Stimulated activated CD8-positive, alpha-beta memory T cell treated with anti-CD3 and anti-CD28 coated beads, Interleukin-4, amount 100 ng/mL, for 48 hours (primary cell): ENCODE measurements at regions not wholly inside any gene's neighbourhood (a gene's known extent, or its start where the extent isn't known, plus 50 kb on each side); places are given as distances from the start of the nearest gene placed in this dataset.
A peak's percentile ranks its signal among the peaks of the same experiment; 100 is the strongest.

Experiments
- DNase-seq: peaks from one replicate; pipeline ENCODE4 v3.0.0-alpha.2; 2020

DNA sequence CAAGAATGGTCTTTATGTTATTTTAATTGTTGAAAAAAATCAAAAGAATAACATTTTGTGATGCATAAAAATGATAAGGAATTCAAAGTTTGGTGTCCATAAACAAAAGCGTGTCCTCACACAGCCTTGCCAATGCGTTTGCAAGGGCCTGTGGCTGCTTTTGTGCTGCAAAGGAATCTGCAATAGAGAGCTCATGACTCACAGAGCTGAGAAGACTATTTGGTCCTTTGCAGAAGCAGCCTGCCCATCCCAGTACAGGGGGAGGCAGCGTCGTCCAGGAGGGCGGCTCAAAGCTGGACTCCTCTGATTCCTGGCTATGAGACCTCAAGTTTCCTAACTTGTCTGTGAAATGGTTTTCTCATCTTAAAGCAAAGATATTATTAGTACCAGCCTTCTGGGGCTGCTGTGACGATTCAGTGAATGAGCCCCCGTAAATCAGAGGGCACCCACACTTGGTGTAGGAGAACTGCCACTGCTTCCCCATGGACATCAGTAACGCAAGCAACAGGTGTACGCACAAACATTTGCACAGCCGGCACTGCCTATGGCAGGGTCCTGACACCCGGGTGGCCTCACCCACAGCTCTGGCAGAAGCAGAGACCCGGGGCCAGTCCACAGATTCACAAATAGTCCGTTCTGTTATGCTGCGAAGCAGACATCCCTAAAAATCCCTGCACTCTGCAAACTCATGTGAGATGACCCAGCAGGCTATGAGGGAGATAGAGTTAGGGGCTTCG is 70.6 kb upstream of the ASAP2 start:
- no peak for DNase-seq

GRCh38 chr2:9127316-9127715 is 79.3 kb upstream of the ASAP2 start:
- DNase-seq = no peak

DNA sequence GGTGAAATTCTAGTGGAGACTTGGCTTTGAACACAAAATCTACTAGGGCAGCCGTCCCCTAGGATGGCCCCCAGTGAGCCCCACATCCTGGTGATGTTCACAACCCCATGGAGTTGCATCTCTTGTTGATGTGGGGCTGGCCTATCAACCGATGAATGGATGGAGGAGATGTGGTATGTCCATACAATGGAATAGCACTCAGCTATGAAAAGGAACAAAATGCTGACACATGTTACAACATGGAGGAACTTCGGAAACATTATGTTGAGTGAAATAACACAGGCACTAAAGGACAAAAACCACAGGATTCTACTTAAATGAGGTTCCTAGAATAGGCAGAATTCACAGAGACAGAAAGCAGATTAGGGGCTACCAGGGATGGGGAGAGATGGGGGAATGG is 80.1 kb upstream of the ASAP2 start:
- DNase-seq = no peak

DNA sequence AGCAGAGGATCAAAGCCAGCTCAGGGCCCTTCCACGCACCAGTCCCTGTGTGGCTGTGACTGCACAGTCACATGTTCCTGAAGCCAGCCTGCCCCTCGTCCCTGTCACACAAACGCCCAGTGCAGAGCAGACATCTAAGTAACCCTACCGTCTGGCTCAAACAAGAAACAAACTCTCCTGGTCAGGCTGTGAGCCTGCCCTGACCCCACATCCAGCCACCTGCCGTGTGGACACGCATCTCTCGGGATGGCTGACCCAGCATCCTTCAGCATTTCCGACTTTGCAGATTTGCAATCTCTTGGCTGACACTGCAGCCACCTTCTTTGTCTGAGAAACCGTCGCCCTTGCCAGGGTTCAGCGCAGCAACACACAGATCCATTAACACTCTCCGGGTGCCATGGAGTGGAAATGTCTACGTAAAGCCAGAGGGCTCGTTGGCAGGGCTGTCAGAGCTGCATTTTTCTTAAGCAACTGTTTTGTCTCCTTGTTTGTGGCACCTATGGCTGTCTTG is 82.3 kb upstream of the ASAP2 start:
- no peak for DNase-seq

- DNase-seq = no peak
These were observed 83.5 kb upstream of the ASAP2 start for GRCh38 chr2:9123069-9123468.

DNA sequence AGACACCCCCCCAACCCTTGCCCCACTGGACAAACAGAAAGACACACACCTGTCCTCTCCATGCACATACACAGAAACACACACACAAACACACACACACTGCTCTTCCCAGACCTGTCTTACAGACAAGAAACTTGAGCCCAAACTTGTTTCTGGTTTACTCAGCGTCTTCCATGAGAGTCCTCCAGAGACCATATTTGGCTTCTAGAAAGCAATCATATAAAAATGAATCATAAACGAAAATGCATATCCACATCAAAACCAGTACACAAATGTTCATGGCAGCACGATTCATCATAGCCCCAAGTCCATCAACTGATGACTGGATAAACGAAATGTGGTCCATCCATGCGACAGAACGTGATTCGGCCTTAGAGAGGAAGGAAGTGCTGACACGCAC is 84.2 kb upstream of the ASAP2 start:
- no peak for DNase-seq

- no peak for DNase-seq
These were observed 88.1 kb upstream of the ASAP2 start for GRCh38 chr2:9118383-9118960.

DNA sequence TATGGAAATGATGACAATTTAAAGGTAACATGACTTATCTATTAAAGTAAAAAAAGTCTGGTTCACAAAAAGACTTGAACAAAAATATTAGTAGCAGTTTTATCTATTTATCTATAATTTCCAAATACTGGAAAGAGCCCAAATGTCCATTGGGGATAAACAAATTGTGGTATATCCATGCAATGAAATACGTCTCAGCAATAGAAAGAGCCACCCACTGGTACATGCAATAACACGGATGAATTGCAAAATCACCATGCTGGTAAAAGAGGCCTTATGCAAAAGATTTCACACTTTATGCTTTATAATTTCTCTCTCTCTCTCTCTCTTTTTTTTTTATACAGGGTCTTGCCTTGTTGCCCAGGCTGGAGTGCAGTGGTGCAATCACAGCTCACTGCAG is 91.4 kb upstream of the ASAP2 start:
- no peak for DNase-seq

GRCh38 chr2:9114458-9114857 is 92.2 kb upstream of the ASAP2 start:
- DNase-seq = no peak

- DNase-seq = no peak
These were observed 92.7 kb upstream of the ASAP2 start for GRCh38 chr2:9113916-9114315.

DNA sequence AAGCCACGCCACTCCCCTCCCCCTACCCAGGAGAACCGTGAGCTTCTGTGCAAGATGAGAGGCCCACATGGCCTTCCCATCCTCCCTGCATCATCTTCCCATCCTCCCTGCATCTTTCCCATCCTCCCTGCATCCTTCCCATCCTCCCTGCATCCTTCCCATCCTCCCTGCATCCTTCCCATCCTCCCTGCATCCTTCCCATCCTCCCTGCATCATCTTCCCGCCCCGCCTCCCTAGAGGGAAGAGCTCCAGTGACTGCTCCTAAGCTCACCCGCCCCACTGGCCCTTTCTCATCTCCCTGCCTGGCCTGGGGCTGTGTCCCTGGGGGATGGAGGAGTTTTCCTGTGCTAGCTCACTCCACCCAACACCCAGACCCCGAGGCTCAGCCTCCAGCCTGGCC is 93.3 kb upstream of the ASAP2 start:
- no peak for DNase-seq

- DNase-seq = no peak
These were observed 94.4 kb upstream of the ASAP2 start for GRCh38 chr2:9112079-9112721.

- DNase-seq = no peak
These were observed 95.6 kb upstream of the ASAP2 start for GRCh38 chr2:9110893-9111569.

DNA sequence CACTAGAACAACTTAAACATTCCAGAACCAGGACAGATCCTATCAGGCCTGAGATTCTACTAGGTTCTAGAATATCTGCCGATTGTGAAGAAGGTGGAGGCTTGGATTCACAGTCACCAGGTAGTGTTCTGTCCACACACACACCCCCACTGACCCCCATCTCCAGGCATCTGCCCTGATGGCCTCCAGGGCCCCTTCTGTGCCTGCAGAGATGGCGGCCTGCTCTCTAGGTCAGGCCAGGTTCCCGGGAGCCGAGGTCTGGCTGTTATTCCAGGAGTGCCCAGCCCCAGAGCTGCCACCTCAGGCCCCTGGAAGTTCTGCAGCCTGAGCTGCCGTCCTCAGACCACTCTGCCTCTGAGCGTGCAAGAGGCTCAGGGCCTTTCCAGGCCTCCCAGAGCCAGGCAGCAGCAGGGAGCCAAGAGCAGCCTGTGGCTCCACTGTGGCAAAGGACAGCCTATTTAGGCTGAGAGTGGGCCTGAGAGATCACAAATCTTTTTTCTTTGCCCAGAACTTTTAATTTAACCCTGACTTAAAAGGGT is 96.2 kb upstream of the ASAP2 start:
- no peak for DNase-seq

- DNase-seq = no peak
These were observed 96.7 kb upstream of the ASAP2 start for GRCh38 chr2:9109871-9110270.

GRCh38 chr2:9108210-9108967 is 98.2 kb upstream of the ASAP2 start:
- no peak for DNase-seq

GRCh38 chr2:9107168-9108025 is 99.2 kb upstream of the ASAP2 start:
- DNase-seq = no peak

DNA sequence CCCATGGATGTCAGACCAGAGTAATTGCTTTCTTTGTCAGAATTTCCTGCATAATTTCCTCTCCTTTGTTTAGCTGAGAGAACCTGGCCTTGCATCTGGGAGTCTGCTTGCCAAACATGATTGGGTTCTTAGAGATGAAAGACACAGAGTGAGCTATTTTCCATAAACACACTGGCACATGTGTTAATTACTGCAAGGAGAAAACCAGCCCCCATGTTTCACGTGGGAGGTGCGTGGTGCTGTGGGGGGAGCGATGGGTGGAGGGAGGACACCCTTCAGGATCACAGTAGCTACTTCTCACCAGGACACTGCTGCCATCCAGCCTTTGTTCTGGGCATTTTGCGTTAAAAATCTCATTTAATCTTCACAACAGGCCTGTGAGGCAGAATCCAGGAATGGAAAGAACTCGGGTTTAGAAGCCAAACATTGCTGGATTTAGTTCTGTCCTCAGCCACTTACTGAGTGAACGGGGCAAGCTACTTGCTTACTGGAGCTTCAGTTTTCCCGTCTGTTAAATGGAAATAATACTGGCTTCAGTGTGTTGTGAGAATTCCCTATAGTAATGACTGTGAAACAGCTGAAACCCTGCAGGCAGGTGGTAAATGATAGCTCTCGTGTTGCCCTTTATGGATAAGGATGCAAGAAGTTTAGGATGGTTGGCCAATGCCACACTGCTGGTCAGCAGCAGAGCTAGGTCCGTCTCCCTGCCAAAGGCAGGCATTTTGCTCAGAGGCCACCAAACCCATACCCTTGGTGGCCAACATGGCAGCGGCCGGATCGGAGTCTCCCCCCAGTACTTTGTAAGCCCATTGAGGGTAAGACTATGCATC is 100.1 kb upstream of the ASAP2 start:
- DNase-seq = peak; percentile 4

DNA sequence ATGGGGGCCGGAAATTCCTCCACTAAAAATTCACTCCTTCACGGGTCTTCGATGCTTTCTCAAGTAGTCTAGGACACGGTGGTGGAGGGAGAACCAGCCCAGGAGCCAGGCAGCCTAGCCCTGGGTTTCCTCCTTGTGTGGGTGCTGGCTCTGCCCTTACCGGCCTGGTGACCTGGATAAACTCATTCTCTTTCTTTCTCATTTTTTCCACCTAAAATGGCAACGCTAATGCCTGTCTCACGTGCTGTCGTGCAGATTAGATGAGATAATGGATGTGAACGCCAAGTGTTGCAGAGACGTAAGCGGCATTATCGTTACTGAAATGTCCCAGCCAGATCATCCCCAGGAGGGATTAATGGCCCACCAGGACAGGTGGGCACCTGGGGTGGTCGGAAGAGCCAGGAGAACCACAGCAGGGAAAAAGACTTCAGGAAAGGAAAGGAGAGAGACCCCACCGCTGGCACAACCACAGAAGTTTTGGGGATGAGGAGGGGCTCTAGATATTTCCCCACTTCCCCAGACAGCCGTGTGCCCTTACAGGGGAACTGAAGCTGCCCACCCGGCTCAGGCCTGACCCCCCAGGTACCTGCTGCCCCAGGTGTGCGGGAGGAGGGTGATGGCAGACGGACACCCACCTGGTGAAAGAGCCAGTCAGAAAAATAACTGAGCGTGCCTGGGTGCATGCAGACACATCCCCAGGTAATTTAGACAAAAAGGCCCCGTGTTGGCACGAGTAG is 100.8 kb upstream of the ASAP2 start:
- DNase-seq = peak; percentile 12
